ENCODE measurements at regions not wholly inside any gene's neighbourhood (a gene's known extent, or its start where the extent isn't known, plus 50 kb on each side); places are given as distances from the start of the nearest gene placed in this dataset.

DNA sequence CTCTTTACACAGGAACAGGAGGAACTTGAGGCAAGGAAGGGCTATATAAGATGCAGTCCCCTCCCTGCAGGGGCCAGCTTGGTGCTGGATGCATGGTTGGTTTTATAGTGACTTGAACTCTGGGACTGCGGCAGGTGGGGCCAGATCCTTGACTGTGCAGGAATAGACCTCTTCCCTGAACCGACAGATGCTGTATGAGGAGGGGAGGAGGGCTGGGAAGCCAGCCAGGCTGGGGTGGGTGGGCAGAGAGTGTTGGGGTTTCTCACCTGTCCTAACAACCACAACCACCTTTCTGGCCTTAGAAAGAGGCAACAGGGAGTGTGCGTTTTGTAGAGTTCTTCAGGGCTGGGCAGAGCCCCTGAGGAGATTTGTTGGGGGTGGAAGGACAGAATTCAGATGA is 798.1 kb downstream of the KCNJ18 start:
- Mint-ChIP-seq H3K9me3 (peaks cover 62% of the 10 kb centered on the region), H3K27me3 (ENCODE audit: low read depth) (no peaks in the 10 kb centered on the region), H3K27ac (no peak overlapping the region), H3K4me3 (no peak overlapping the region), H3K36me3 (no peaks in the 10 kb centered on the region), H3K4me1 (no peaks in the 10 kb centered on the region)
- DNase-seq (ENCODE audit: low spot score in 2 of 2, unreplicated experiment in 2 of 2), result no peak
- TF ChIP-seq, protein P1, sequence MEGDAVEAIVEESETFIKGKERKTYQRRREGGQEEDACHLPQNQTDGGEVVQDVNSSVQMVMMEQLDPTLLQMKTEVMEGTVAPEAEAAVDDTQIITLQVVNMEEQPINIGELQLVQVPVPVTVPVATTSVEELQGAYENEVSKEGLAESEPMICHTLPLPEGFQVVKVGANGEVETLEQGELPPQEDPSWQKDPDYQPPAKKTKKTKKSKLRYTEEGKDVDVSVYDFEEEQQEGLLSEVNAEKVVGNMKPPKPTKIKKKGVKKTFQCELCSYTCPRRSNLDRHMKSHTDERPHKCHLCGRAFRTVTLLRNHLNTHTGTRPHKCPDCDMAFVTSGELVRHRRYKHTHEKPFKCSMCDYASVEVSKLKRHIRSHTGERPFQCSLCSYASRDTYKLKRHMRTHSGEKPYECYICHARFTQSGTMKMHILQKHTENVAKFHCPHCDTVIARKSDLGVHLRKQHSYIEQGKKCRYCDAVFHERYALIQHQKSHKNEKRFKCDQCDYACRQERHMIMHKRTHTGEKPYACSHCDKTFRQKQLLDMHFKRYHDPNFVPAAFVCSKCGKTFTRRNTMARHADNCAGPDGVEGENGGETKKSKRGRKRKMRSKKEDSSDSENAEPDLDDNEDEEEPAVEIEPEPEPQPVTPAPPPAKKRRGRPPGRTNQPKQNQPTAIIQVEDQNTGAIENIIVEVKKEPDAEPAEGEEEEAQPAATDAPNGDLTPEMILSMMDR (IDR thresholded peaks at IDR 0.05; ENCODE audit: unreplicated experiment), result no peak

DNA sequence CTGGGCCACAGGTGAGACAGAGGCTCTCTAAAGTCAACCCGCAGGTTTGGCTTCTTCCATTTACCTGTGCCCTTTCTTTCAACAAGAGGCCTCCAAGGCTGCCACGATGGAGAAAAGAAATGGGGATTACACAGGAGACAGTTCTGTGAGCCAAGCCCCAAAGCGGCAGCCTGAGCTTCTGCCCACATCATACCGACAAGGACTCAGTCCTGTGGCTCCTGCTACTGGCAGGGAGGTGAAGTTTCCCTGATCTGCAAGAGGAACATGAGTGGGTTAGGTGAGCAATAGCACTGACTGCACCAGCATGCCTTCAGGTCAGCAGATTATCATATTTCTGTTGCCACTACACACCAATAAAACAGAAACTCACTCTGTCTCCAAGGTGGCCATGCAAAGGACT is 800.0 kb downstream of the KCNJ18 start:
- Mint-ChIP-seq H3K27me3 (ENCODE audit: low read depth) (no peaks in the 10 kb centered on the region), H3K4me3 (no peak overlapping the region), H3K9me3 (peaks cover 55% of the 10 kb centered on the region), H3K4me1 (no peaks in the 10 kb centered on the region), H3K27ac (no peak overlapping the region), H3K36me3 (no peaks in the 10 kb centered on the region)
- no peak for DNase-seq (ENCODE audit: low spot score in 2 of 2, unreplicated experiment in 2 of 2)
- TF ChIP-seq, protein P1 (IDR thresholded peaks at IDR 0.05; ENCODE audit: unreplicated experiment), result no peak

DNA sequence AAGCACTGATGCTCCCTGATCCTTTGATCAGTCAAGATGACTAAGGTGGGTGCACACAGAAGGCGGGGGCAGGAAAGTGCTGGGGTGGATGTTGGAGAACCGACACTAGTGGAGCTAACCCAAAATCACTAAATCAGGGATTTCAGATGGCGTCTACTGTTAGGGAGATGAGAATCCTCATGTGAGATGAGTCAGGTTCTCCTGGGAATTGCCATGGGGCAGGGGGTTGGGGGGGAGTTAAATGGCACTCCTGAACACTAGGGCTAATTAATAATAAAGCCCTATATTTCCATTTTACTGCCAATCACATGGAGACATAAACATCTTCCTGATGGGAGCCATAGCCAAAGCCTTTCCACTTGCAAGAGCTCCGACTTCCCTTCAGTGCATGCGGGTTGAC is 804.1 kb downstream of the KCNJ18 start:
- Mint-ChIP-seq H3K27me3 (ENCODE audit: low read depth) (no peaks in the 10 kb centered on the region), H3K9me3 (peaks cover 52% of the 10 kb centered on the region), H3K36me3 (no peaks in the 10 kb centered on the region), H3K27ac (no peak overlapping the region), H3K4me1 (no peaks in the 10 kb centered on the region), H3K4me3 (no peak overlapping the region)
- DNase-seq (ENCODE audit: low spot score in 2 of 2, unreplicated experiment in 2 of 2), result no peak
- TF ChIP-seq, protein P1 (IDR thresholded peaks at IDR 0.05; ENCODE audit: unreplicated experiment), result no peak

DNA sequence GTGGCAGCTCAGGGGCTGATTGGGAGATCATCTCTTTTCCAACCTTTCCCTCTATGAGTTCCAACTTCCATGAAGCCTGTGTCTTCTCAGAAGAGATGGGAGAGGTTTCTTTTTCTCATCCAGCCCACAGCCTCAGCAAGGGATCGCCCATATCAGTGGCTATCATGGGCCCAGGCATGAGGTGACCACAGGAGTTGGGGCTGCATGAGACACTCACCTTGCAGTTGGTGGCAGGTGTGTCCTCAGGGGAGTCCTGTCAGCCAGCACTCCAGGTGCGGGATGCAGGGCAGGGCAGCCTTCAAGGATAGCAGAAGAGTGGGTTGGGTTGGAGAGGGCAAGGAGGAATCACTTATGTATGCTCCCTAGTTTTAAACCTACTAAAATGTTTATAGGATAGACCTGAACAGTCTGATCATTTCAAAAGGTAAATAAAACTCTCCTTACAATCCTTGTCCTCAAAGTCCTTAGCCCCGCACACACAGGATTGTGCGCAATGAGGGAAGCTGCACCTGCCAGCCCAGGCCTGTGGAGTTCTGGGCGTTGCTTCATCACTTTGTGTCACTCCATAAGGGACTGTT is 811.1 kb downstream of the KCNJ18 start:
- H3K36me3 Mint-ChIP-seq, result peaks cover 2% of the 10 kb centered on the region
- peaks cover 40% of the 10 kb centered on the region for H3K9me3 Mint-ChIP-seq
- TF ChIP-seq, protein P1 (IDR thresholded peaks at IDR 0.05; ENCODE audit: unreplicated experiment), result no peak
- no peaks in the 10 kb centered on the region for H3K4me1 Mint-ChIP-seq
- H3K27me3 Mint-ChIP-seq (ENCODE audit: low read depth), result no peaks in the 10 kb centered on the region
- no peak overlapping the region for H3K4me3 Mint-ChIP-seq
- no peak for DNase-seq (ENCODE audit: low spot score in 2 of 2, unreplicated experiment in 2 of 2)
- H3K27ac Mint-ChIP-seq, result no peak overlapping the region

DNA sequence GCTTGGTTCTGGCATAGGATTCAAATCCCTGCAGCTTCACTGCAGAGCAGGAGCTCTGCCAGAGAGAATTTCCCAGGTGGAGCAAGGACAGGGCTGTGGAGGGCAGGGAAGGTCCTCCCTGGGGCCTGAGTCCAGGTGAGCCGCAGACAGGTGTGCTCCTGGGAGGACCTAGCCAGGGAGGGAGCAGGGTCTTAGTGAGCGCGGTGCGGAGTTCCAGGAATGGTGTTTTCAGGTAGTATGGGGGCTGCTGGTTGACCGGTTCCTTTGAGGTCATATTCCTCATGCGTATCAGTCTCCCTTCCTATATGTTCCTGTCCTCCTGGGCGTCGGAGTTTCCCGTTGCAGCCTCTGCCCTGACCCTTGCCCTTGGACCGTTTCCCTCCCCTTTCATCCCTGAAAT is 813.3 kb downstream of the KCNJ18 start:
- Mint-ChIP-seq H3K9me3 (peaks cover 44% of the 10 kb centered on the region), H3K36me3 (peaks cover 2% of the 10 kb centered on the region), H3K27me3 (ENCODE audit: low read depth) (no peaks in the 10 kb centered on the region), H3K4me1 (no peaks in the 10 kb centered on the region), H3K27ac (no peak overlapping the region), H3K4me3 (no peak overlapping the region)
- TF ChIP-seq, protein P1 (IDR thresholded peaks at IDR 0.05; ENCODE audit: unreplicated experiment), result no peak
- DNase-seq (ENCODE audit: low spot score in 2 of 2, unreplicated experiment in 2 of 2), result no peak

DNA sequence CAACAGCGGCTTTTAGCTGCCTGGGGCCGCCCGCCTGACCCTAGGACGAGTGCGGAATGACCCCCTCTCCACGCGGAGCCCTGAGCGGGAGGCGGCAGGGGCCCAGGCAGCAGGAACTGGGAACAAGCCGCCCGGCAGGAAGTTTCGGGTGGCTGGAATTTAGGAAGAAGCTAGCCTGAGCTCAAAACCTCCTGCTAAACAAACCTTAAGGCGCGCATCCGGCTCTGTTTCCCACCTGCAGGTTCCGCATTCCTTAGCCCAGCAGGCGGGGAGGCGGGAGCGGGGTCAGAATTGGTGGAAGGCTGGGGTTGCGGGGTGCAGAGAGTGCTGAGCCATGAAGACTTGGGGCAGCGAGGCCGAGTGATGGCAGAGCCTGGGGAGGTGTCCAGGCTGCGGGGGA is 813.9 kb downstream of the KCNJ18 start:
- no peak overlapping the region for H3K27ac Mint-ChIP-seq
- H3K9me3 Mint-ChIP-seq, result peaks cover 47% of the 10 kb centered on the region
- no peak overlapping the region for H3K4me3 Mint-ChIP-seq
- no peaks in the 10 kb centered on the region for H3K4me1 Mint-ChIP-seq
- TF ChIP-seq, protein P1 (IDR thresholded peaks at IDR 0.05; ENCODE audit: unreplicated experiment), result no peak
- H3K27me3 Mint-ChIP-seq (ENCODE audit: low read depth), result no peaks in the 10 kb centered on the region
- DNase-seq (ENCODE audit: low spot score in 2 of 2, unreplicated experiment in 2 of 2), result no peak
- H3K36me3 Mint-ChIP-seq, result peaks cover 2% of the 10 kb centered on the region

All from mesothelial cell of epicardium (in vitro differentiated cells).